ENCODE measurements at regions not wholly inside any gene's neighbourhood (a gene's known extent, or its start where the extent isn't known, plus 50 kb on each side); places are given as distances from the start of the nearest gene placed in this dataset.

GRCh38 chr9:88682431-88682831 is 147.5 kb downstream of the NXNL2 start:
- H3K4me3 ChIP-seq (ENCODE audit: low read depth, low read length): no peak overlapping the region
- TF ChIP-seq MAX (IDR thresholded peaks at IDR 0.05; ENCODE audit: low read depth, low read length) (no peak), CTCF (IDR thresholded peaks at IDR 0.05; ENCODE audit: low read depth, low read length) (no peak), MYC (IDR thresholded peaks at IDR 0.05; ENCODE audit: low read depth, low read length) (no peak), POLR2A (IDR thresholded peaks at IDR 0.05; ENCODE audit: extremely low read depth, insufficient read length) (no peak)
- DNase-seq (ENCODE audit: low read depth): no peak

- no peak overlapping the region for H3K4me3 ChIP-seq (ENCODE audit: low read depth, low read length)
- DNase-seq (ENCODE audit: low read depth): no peak
- no peak for TF ChIP-seq MAX (IDR thresholded peaks at IDR 0.05; ENCODE audit: low read depth, low read length)
- no peak for TF ChIP-seq CTCF (IDR thresholded peaks at IDR 0.05; ENCODE audit: low read depth, low read length)
- no peak for TF ChIP-seq MYC (IDR thresholded peaks at IDR 0.05; ENCODE audit: low read depth, low read length)
- TF ChIP-seq POLR2A (IDR thresholded peaks at IDR 0.05; ENCODE audit: extremely low read depth, insufficient read length): no peak
These were observed 149.1 kb downstream of the NXNL2 start for GRCh38 chr9:88684046-88684445.

- no peak for DNase-seq (ENCODE audit: low read depth)
- no peak overlapping the region for H3K4me3 ChIP-seq (ENCODE audit: low read depth, low read length)
- no peak for TF ChIP-seq MAX (IDR thresholded peaks at IDR 0.05; ENCODE audit: low read depth, low read length)
- TF ChIP-seq CTCF (IDR thresholded peaks at IDR 0.05; ENCODE audit: low read depth, low read length): no peak
- no peak for TF ChIP-seq POLR2A (IDR thresholded peaks at IDR 0.05; ENCODE audit: extremely low read depth, insufficient read length)
- no peak for TF ChIP-seq MYC (IDR thresholded peaks at IDR 0.05; ENCODE audit: low read depth, low read length)
These were observed 149.9 kb downstream of the NXNL2 start for GRCh38 chr9:88684845-88685244.

GRCh38 chr9:88685966-88686365 is 151.0 kb downstream of the NXNL2 start:
- TF ChIP-seq POLR2A (IDR thresholded peaks at IDR 0.05; ENCODE audit: extremely low read depth, insufficient read length) (no peak), CTCF (IDR thresholded peaks at IDR 0.05; ENCODE audit: low read depth, low read length) (no peak), MYC (IDR thresholded peaks at IDR 0.05; ENCODE audit: low read depth, low read length) (no peak), MAX (IDR thresholded peaks at IDR 0.05; ENCODE audit: low read depth, low read length) (no peak)
- H3K4me3 ChIP-seq (ENCODE audit: low read depth, low read length): no peak overlapping the region
- DNase-seq (ENCODE audit: low read depth): no peak

- no peak for DNase-seq (ENCODE audit: low read depth)
- no peak overlapping the region for H3K4me3 ChIP-seq (ENCODE audit: low read depth, low read length)
- TF ChIP-seq MAX (IDR thresholded peaks at IDR 0.05; ENCODE audit: low read depth, low read length) (no peak), POLR2A (IDR thresholded peaks at IDR 0.05; ENCODE audit: extremely low read depth, insufficient read length) (no peak), CTCF (IDR thresholded peaks at IDR 0.05; ENCODE audit: low read depth, low read length) (no peak), MYC (IDR thresholded peaks at IDR 0.05; ENCODE audit: low read depth, low read length) (no peak)
These were observed 154.7 kb downstream of the NXNL2 start for GRCh38 chr9:88689509-88690298.

Measured in NB4 (cell line).